Fibroblast of lung (primary cell): ENCODE measurements at regions not wholly inside any gene's neighbourhood (a gene's known extent, or its start where the extent isn't known, plus 50 kb on each side); places are given as distances from the start of the nearest gene placed in this dataset.

ENCODE experiments used
- DNase-seq, 2 donors: peaks; one replicate each; pipeline versions ENCODE4 v3.0.0 to v3.0.0-alpha.2; 2010; ENCODE audit warnings: low read depth in 2 of 2
- H2AFZ ChIP-seq: 2 replicates; pipeline ENCODE4 v1.5.1; 2012; ENCODE audit warnings: low read length, control low read depth, inconsistent platforms
- H3K27ac ChIP-seq: 2 replicates; pipeline ENCODE4 v1.5.1; 2011; ENCODE audit warnings: low read length, control low read depth; ENCODE audit not compliant: insufficient read depth
- H3K27me3 ChIP-seq: 2 replicates; pipeline ENCODE4 v1.5.1; 2011; ENCODE audit warnings: mild to moderate bottlenecking, low read length; ENCODE audit not compliant: control insufficient read depth, insufficient read depth
- H3K36me3 ChIP-seq: 2 replicates; pipeline ENCODE4 v1.5.1; 2011; ENCODE audit warnings: low read length; ENCODE audit not compliant: control insufficient read depth, insufficient read depth
- H3K4me1 ChIP-seq: 2 replicates; pipeline ENCODE4 v1.5.1; 2011; ENCODE audit warnings: low read length; ENCODE audit not compliant: control insufficient read depth, insufficient read depth; ENCODE audit errors: extremely low read depth
- H3K4me2 ChIP-seq: 2 replicates; pipeline ENCODE4 v1.5.1; 2011; ENCODE audit warnings: low read length, control low read depth; ENCODE audit not compliant: insufficient read depth; ENCODE audit errors: extremely low read depth
- H3K4me3 ChIP-seq, 4 experiments: fragments of 200-600 bp in 1 of 4; sonication (generic) in 1 of 4; replicated peaks in 1 of 4; 2 replicates each; pipeline ENCODE4 v1.5.1; 2011 to 2016; ENCODE audit warnings: low read length in 4 of 4, low read depth in 3 of 4, mild to moderate bottlenecking in 3 of 4, control low read depth in 2 of 4, inconsistent platforms in 1 of 4, mixed read lengths in 1 of 4; ENCODE audit not compliant: insufficient read depth in 1 of 4; ENCODE audit errors: control extremely low read depth in 1 of 4
- H3K79me2 ChIP-seq: 2 replicates; pipeline ENCODE4 v1.5.1; 2012; ENCODE audit warnings: mild to moderate bottlenecking, low read length, inconsistent platforms; ENCODE audit not compliant: control insufficient read depth, insufficient read depth
- H3K9ac ChIP-seq: 2 replicates; pipeline ENCODE4 v1.5.1; 2011; ENCODE audit warnings: mild to moderate bottlenecking, low read length, control low read depth; ENCODE audit not compliant: insufficient read depth
- H3K9me3 ChIP-seq: 2 replicates; pipeline ENCODE4 v1.5.1; 2012; ENCODE audit warnings: low read depth, low read length; ENCODE audit not compliant: control insufficient read depth, insufficient read depth
- H4K20me1 ChIP-seq: 2 replicates; pipeline ENCODE4 v1.5.1; 2011; ENCODE audit warnings: low read length; ENCODE audit not compliant: control insufficient read depth, insufficient read depth; ENCODE audit errors: extremely low read depth
- CTCF ChIP-seq, 2 donors: IDR thresholded peaks in 1 of 2; conservative IDR thresholded peaks in 1 of 2; 1 replicate in 1 of 2; 2 replicates in 1 of 2; pipeline ENCODE4 v1.5.1; 2011 to 2012; ENCODE audit warnings: low read length in 2 of 2, control low read depth in 1 of 2, inconsistent platforms in 1 of 2, low read depth in 1 of 2, mild to moderate bottlenecking in 1 of 2
- EZH2 ChIP-seq: IDR thresholded peaks from 2 replicates; pipeline ENCODE4 v1.5.1; 2012; ENCODE audit warnings: low read length, control low read depth, mild to moderate bottlenecking; ENCODE audit errors: missing control alignments

- no peaks in the 10 kb centered on the region for H3K36me3 ChIP-seq
- H3K4me3 ChIP-seq: no peak overlapping the region
- no peak overlapping the region for H3K4me2 ChIP-seq
- H3K9me3 ChIP-seq: no peaks in the 10 kb centered on the region
- TF ChIP-seq EZH2: no peak
- no peak for TF ChIP-seq CTCF (conservative IDR thresholded peaks at IDR 0.05 in 1 of 2, IDR thresholded peaks at IDR 0.05 in 1 of 2; ENCODE audit: low read depth in 1 of 2, low read length in 2 of 2)
- H4K20me1 ChIP-seq: no peaks in the 10 kb centered on the region
- H3K79me2 ChIP-seq: no peaks in the 10 kb centered on the region
- H3K27me3 ChIP-seq: no peaks in the 10 kb centered on the region
- no peak overlapping the region for H3K27ac ChIP-seq
- no peak overlapping the region for H2AFZ ChIP-seq
- H3K4me1 ChIP-seq: no peaks in the 10 kb centered on the region
- no peak for DNase-seq
- no peak overlapping the region for H3K9ac ChIP-seq
Observed at GRCh38 chr9:90020276-90020871, 415.6 kb downstream of the GADD45G start.

DNA sequence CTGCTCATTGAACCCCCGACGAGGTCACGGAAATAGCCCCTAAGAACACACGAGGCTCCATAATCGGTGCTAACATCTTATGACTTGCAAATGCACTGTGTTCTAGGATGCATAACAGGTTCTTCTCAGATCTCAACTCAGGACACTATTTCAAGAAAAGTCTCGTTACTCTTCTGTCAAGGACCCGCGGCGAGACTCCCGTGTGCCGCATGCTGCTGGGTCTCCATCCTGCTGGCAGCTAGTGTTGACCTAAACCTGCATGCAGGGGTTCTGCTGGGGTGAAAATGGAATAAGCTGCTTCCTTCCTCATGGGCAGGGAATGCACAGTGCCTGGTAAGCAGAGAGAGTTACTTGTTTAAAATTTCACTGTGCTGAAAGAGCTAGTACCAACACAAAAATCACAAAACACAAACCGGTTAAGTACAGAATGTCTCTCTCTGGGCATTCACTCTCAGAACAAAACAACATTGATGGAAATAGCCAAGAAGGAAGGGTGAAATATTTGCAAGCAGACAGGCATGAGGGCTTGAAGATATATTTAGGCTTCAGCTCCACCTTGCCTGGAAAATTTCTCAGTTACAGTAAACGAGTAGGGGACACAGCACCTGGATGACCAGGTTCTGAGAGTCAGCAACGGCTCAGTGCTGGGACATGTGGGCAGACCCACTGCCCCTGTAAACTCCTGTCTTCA lies 416.5 kb downstream of the GADD45G start:
- Histone ChIP-seq H3K36me3 (no peaks in the 10 kb centered on the region), H4K20me1 (no peaks in the 10 kb centered on the region), H3K4me2 (no peak overlapping the region), H3K9ac (no peak overlapping the region), H3K27me3 (no peaks in the 10 kb centered on the region), H3K27ac (no peak overlapping the region), H3K9me3 (no peaks in the 10 kb centered on the region), H2AFZ (no peak overlapping the region), H3K4me3 (no peak overlapping the region), H3K4me1 (no peaks in the 10 kb centered on the region), H3K79me2 (no peaks in the 10 kb centered on the region)
- TF ChIP-seq EZH2 (no peak), CTCF (conservative IDR thresholded peaks at IDR 0.05 in 1 of 2, IDR thresholded peaks at IDR 0.05 in 1 of 2; ENCODE audit: low read depth in 1 of 2, low read length in 2 of 2) (no peak)
- no peak for DNase-seq

- H3K4me3 ChIP-seq: no peak overlapping the region
- no peaks in the 10 kb centered on the region for H3K4me1 ChIP-seq
- H3K27ac ChIP-seq: no peak overlapping the region
- H3K9me3 ChIP-seq: no peaks in the 10 kb centered on the region
- H3K36me3 ChIP-seq: no peaks in the 10 kb centered on the region
- no peak overlapping the region for H3K4me2 ChIP-seq
- TF ChIP-seq EZH2: no peak
- TF ChIP-seq CTCF (conservative IDR thresholded peaks at IDR 0.05 in 1 of 2, IDR thresholded peaks at IDR 0.05 in 1 of 2; ENCODE audit: low read depth in 1 of 2, low read length in 2 of 2): no peak
- no peak overlapping the region for H3K9ac ChIP-seq
- H3K79me2 ChIP-seq: no peaks in the 10 kb centered on the region
- H4K20me1 ChIP-seq: no peaks in the 10 kb centered on the region
- no peaks in the 10 kb centered on the region for H3K27me3 ChIP-seq
- peak in 1 of 2 donors; percentile 51 for DNase-seq
- no peak overlapping the region for H2AFZ ChIP-seq
Observed at GRCh38 chr9:90022474-90022873, 417.7 kb downstream of the GADD45G start.
